LNCAP (cell line): ENCODE measurements at regions not wholly inside any gene's neighbourhood (a gene's known extent, or its start where the extent isn't known, plus 50 kb on each side); places are given as distances from the start of the nearest gene placed in this dataset.
A peak's percentile ranks its signal among the peaks of the same experiment; 100 is the strongest.

Experiments
- CTCF ChIP-seq: fragments of 450-650 bp; IDR thresholded peaks from 2 replicates; pipeline ENCODE4 v1.5.1; 2017; ENCODE audit warnings: mild to moderate bottlenecking

- TF ChIP-seq CTCF = no peak
Measured at GRCh38 chr4:43778187-43778915, 670.3 kb downstream of the KCTD8 start.

- TF ChIP-seq CTCF = no peak
Measured at GRCh38 chr4:43781125-43781524, 667.5 kb downstream of the KCTD8 start.

GRCh38 chr4:43782391-43782790, 666.2 kb downstream of the KCTD8 start:
- TF ChIP-seq CTCF = peak; percentile 39

GRCh38 chr4:43816116-43816515, 632.5 kb downstream of the KCTD8 start:
- TF ChIP-seq CTCF = no peak

GRCh38 chr4:43822621-43823020, 626.0 kb downstream of the KCTD8 start:
- no peak for TF ChIP-seq CTCF

GRCh38 chr4:43835869-43836268, 612.7 kb downstream of the KCTD8 start:
- TF ChIP-seq CTCF = no peak

- TF ChIP-seq CTCF = no peak
Measured at GRCh38 chr4:43837171-43837570, 611.4 kb downstream of the KCTD8 start.

- no peak for TF ChIP-seq CTCF
Measured at GRCh38 chr4:43837604-43838003, 611.0 kb downstream of the KCTD8 start.
